HL-60 (cell line): ENCODE measurements at regions not wholly inside any gene's neighbourhood (a gene's known extent, or its start where the extent isn't known, plus 50 kb on each side); places are given as distances from the start of the nearest gene placed in this dataset.

Experiments
- DNase-seq, 2 experiments: peaks; one replicate each; pipeline ENCODE4 v3.0.0-alpha.2; 2010 to 2020; ENCODE audit warnings: low read depth in 1 of 2, low spot score in 1 of 2
- H3K27ac ChIP-seq: fragments of 250-450 bp; sonication (Bioruptor Pico); replicated peaks from 2 replicates; pipeline ENCODE4 v1.5.1; 2020; ENCODE audit warnings: mild to moderate bottlenecking, moderate library complexity
- H3K27me3 ChIP-seq: fragments of 250-450 bp; sonication (Bioruptor Pico); 2 replicates; pipeline ENCODE4 v1.5.1; 2021; ENCODE audit warnings: mild to moderate bottlenecking, moderate library complexity; ENCODE audit not compliant: insufficient read depth, poor library complexity, severe bottlenecking
- H3K4me3 ChIP-seq: replicated peaks from 2 replicates; pipeline ENCODE4 v1.5.1; 2011; ENCODE audit warnings: mild to moderate bottlenecking, control low read depth, low read length; ENCODE audit not compliant: insufficient read depth
- CTCF ChIP-seq: IDR thresholded peaks from one replicate; pipeline ENCODE4 v1.5.1; 2011; ENCODE audit warnings: low read length, control low read depth, inconsistent platforms; ENCODE audit not compliant: insufficient read depth
- GABPA ChIP-seq: IDR thresholded peaks from 2 replicates; pipeline ENCODE4 v1.6.1; 2012; ENCODE audit warnings: low read depth
- POLR2AphosphoS5 ChIP-seq: IDR thresholded peaks from 2 replicates; pipeline ENCODE4 v1.6.1; 2012; ENCODE audit warnings: low read depth
- REST ChIP-seq: IDR thresholded peaks from 2 replicates; pipeline ENCODE4 v1.6.1; 2012; ENCODE audit warnings: low read depth; ENCODE audit not compliant: insufficient replicate concordance
- SPI1 ChIP-seq: IDR thresholded peaks from 2 replicates; pipeline ENCODE4 v1.6.1; 2012; ENCODE audit warnings: low read depth, mild to moderate bottlenecking, borderline replicate concordance

- H3K27ac ChIP-seq, result no peak overlapping the region
- no peak for TF ChIP-seq POLR2AphosphoS5
- TF ChIP-seq SPI1, result no peak
- no peak for TF ChIP-seq REST
- no peak for TF ChIP-seq GABPA
- no peak for TF ChIP-seq CTCF
- DNase-seq, result no peak
- H3K4me3 ChIP-seq, result no peak overlapping the region
- H3K27me3 ChIP-seq, result no peaks in the 10 kb centered on the region
Measured at GRCh38 chr20:55937283-55937682, 68.0 kb downstream of the CBLN4 start.

GRCh38 chr20:55936209-55936595 is 69.1 kb downstream of the CBLN4 start:
- Histone ChIP-seq H3K27me3 (no peaks in the 10 kb centered on the region), H3K27ac (no peak overlapping the region), H3K4me3 (no peak overlapping the region)
- no peak for TF ChIP-seq POLR2AphosphoS5
- TF ChIP-seq SPI1, result no peak
- TF ChIP-seq REST, result no peak
- TF ChIP-seq GABPA, result no peak
- no peak for TF ChIP-seq CTCF
- DNase-seq, result no peak

- DNase-seq, result no peak
Measured at GRCh38 chr20:55935448-55936208, 69.7 kb downstream of the CBLN4 start.

More at GRCh38 chr20:55935448-55936208, 69.7 kb downstream of the CBLN4 start:
- Histone ChIP-seq H3K27me3 (no peaks in the 10 kb centered on the region), H3K4me3 (no peak overlapping the region), H3K27ac (no peak overlapping the region)
- no peak for TF ChIP-seq POLR2AphosphoS5
- TF ChIP-seq GABPA, result no peak
- no peak for TF ChIP-seq SPI1
- TF ChIP-seq REST, result no peak
- no peak for TF ChIP-seq CTCF
